ENCODE measurements at regions not wholly inside any gene's neighbourhood (a gene's known extent, or its start where the extent isn't known, plus 50 kb on each side); places are given as distances from the start of the nearest gene placed in this dataset.

GRCh38 chr10:129335396-129335795, 131.6 kb upstream of the MGMT start:
- TF ChIP-seq CTCF (IDR thresholded peaks at IDR 0.05; ENCODE audit: low read depth, low read length, poor library complexity, severe bottlenecking) (no peak), EZH2phosphoT487 (IDR thresholded peaks at IDR 0.05; ENCODE audit: borderline replicate concordance, low read length) (no peak)

All from DOHH2 (cell line).